ENCODE measurements at regions not wholly inside any gene's neighbourhood (a gene's known extent, or its start where the extent isn't known, plus 50 kb on each side); places are given as distances from the start of the nearest gene placed in this dataset.

DNA sequence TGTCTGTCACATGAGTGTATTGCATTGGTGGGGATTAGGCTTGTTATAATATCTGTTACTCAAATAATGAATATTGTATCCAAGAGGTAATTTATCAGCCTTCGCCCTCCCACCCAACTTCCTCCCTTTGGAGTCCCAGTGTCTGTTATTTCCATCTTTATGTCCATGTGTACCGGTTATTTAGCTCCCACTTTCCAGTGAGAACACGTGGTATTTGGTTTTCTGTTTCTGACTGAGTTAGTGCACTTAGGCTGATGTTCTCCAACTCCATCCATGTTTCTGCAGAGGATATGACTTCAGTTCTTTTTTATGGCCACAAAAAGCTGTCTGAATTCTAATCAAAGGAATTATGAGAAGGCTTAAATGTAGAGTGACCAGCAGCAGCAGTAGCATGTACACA lies 104.0 kb upstream of the ARHGAP28 start:
- no peak for TF ChIP-seq TCF7L2 (IDR thresholded peaks at IDR 0.05; ENCODE audit: borderline replicate concordance, extremely low read depth, insufficient read depth, insufficient read length)
- no peak for TF ChIP-seq POLR2AphosphoS5 (IDR thresholded peaks at IDR 0.05; ENCODE audit: low read depth, low read length)
- TF ChIP-seq, protein P1, sequence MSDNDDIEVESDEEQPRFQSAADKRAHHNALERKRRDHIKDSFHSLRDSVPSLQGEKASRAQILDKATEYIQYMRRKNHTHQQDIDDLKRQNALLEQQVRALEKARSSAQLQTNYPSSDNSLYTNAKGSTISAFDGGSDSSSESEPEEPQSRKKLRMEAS (IDR thresholded peaks at IDR 0.05): no peak
- no peak for TF ChIP-seq EZH2 (IDR thresholded peaks at IDR 0.05)
- no peak for TF ChIP-seq POLR2A (IDR thresholded peaks at IDR 0.05; ENCODE audit: borderline replicate concordance, extremely low read depth, insufficient read depth, insufficient read length)
